HCEC 1CT (cell line): ENCODE measurements at regions not wholly inside any gene's neighbourhood (a gene's known extent, or its start where the extent isn't known, plus 50 kb on each side); places are given as distances from the start of the nearest gene placed in this dataset.
"Not testable (repeated sequence)": the region's sequence is repeated elsewhere in the genome, so short reads cannot be mapped to it uniquely, and the experiment has no call there.

Experiments
- DNase-seq: peaks from one replicate; pipeline ENCODE4 v3.0.0-alpha.2; 2017

DNA sequence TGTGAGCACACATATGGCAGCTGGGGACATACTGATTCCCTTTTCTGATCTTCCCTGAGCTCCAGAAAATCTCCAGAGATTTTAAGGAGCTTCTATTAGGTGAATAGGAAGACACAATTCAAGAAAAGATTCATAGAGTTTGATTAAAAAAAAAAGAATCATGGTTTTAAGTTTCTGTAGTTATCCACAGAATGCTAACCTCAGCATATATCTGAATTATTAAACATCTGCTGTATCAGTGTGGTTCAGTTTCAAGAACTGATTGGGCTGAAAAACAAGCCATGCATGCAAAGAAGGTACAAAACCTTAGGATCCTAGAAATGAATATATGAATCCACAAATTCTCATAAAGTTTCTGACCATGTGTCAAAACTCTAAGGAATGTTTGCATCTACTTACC lies 94.1 kb upstream of the ZNF438 start:
- DNase-seq: no peak

- DNase-seq: peak; percentile 34
Measured at GRCh38 chr10:31126593-31126992, 94.9 kb upstream of the ZNF438 start.

DNA sequence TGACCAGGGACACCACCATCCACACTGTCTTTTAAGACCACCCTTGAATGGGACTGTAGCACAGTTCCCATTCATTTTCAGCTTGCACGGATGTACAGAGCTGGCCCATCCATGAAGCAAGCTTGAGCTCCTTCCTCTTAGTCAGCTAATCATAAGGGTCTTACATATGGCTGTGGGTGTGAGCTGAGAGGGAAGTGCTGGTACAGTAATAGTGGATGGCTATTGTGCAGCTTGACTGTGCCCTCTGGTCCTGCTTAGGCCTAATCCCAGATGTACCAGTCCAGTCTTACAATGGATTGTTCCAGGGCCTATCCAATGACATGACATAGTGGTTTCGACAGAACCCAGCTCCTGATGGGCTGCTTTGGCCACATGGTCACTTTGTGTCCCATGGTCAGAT lies 96.9 kb upstream of the ZNF438 start:
- no peak for DNase-seq

GRCh38 chr10:31129271-31129670 lies 97.6 kb upstream of the ZNF438 start:
- DNase-seq: peak; percentile 87

DNA sequence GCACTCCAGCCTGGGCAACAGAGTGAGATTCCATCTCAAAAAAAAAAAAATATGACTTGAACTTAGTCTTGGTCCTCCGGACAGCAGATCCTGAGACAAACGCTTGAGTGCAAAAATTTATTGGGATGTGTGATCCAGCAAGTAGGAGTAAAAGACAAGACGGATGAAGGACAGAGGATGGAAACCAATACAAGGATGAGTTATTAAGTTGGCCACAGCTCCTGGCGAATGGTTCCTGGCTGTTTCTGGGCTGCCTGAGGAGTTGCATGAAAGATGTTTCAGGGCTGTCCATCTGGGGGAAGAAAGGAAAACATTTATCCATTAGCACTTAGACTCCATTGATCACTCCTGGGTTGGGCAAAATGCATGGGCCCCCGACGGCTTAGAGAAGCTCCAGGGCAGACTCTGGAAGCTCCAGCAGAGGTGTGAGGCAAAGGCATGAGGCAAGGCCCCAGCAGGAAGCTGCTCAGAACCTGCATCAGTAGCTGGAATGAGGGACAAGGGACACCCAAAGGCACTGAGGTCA lies 98.3 kb upstream of the ZNF438 start:
- DNase-seq: no peak

GRCh38 chr10:31130406-31130805 lies 98.7 kb upstream of the ZNF438 start:
- DNase-seq: no peak

GRCh38 chr10:31131251-31131650 lies 99.6 kb upstream of the ZNF438 start:
- no peak for DNase-seq

DNA sequence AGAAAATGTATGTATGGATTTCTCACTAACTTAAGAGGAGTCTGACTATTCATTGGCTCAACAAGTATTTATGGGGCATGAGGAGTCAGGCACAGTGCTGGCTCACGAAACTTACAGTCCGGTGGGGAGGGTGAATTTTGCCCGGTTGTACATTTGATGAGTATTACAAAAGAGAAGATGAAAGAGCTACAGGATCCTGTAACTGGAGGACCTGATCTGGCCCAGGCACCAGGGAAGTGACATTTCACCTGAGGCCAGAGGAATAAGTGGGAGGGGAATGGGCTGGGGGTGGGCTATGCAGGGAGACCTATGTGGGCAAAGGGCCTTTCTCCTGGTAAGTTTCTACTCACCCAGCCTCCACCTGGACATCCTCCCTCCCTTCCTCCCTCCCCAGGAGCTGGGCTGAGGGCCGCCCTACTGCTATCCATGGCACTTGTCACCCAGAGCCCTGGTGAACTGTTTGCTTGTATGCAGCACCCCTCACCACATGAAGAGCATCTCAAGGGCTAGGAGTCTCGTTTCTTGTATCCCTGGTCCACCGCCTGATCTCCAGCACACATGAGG lies 101.1 kb upstream of the ZNF438 start:
- DNase-seq: no peak

DNA sequence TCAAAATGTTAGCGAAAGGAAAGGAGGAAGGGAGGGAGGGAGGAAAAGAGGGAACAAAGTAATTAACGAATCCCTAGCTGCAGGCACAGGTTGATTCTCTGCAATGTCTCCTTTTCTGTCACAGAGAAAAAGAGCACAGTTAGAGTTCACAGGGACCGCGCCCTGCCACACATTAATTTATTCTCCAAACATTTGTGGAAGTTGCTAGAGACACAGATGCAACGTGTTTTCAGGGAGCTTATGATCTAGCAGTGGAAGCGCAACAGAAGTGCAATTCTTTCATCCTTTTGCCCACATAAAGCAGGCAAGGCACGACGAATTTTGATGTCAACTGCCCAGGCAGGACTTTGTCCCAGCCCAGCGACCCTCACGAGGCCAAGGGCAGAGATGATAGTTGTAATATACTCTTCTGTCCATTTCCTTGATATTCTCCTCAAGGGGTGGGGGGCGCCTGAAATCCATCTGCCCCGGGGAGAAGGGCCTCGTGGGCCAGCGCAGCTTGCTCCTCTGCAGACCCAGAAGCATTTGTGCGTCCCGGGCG lies 101.7 kb upstream of the ZNF438 start:
- no peak for DNase-seq

GRCh38 chr10:31133792-31134310 lies 102.2 kb upstream of the ZNF438 start:
- DNase-seq: peak; percentile 68

DNA sequence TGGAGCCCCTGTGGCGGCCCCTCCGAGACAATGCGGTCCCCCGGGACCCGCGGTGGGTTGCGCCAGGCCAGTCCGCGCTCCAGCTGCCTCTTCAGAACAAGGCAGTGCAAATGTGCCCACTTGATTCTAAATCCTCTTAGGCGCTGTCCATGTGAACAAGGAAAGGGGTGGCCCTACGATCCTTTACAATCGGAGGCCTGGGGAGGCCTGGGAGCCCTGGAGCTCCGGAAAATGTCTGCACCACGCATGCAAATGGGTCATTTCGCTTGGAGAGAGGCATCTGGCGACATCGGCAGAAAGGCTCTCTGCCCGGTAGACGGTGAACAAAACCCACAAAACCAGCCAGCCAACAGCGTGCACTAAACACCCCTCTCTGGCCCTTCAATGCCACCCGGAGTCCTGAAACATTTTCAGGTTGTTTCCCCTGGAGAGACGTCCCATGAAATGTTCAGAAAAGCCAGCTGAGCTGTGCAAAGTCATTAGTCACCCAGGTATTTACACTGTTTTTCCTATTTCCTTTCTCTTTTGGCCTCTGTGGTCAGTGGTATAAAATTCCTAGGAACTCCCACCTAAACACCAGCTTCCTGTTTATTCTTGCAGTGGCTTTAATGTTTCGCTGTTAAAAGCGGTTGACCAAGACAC lies 102.8 kb upstream of the ZNF438 start:
- DNase-seq: peak; percentile 89

GRCh38 chr10:31135171-31135570 lies 103.5 kb upstream of the ZNF438 start:
- DNase-seq: no peak

GRCh38 chr10:31135791-31136190 lies 104.1 kb upstream of the ZNF438 start:
- not testable (repeated sequence) for DNase-seq

DNA sequence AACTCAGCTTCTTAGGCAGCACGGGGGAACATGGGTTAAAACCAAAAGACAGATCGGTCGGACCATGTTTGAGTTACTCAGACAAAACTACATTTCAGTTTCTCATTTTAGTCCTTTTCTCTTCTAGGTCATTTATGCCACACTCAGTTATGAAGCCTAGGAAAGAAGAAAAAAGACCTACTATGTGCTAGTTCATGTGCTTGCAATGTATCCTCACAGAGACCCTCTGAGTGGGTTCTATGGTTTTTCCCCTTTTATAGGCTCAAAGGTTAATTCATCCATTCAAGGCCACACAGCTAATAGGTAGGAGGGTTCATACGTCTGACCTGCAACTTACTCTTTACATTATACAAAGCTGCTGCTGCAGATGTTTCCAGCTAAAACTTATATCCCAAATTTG lies 104.7 kb upstream of the ZNF438 start:
- DNase-seq: no peak

DNA sequence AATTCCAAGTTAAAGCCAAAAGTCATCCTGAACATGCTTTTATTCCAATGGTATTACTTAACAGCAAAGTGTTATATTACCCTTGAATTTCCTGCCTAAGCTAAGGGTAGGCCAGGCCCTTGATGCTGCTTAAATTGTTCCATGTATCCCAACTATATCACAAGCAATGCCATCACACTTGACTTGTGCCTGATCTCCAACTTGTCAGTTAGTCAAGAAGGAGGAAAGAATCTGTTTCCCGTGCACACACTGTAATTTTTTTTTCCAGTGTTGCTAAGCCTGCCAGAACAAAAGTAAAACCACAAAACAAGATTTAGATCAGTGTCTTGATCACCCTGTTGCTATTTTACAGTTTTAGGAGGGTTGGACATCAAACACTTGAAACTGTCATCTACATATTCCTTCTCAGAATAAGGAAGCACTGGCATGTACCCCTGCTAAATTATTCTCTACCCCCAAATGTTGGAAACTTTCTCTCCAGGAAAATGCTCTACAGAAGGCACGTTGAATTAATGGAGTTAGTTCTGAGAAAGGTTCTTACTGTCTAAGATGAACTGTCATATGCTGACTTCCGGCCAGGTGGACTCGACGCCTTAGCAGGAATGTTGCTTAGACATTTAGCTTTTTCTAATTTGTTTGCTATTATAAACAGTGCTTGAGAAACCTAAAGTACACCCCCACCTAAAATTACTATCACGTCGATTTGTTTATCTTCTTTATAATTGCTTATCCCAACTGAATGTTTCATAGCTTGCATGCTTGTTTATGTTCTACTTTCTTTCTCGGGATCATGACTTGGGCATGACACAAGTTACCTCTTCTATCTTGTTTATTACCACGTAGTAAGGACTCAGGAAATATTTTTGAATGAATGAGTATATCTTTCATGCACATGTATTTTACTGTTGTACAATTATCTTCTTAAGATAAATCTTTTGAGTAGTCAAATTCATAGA lies 105.5 kb upstream of the ZNF438 start:
- peak; percentile 35 for DNase-seq

- DNase-seq: no peak
Measured at GRCh38 chr10:31138026-31138553, 106.4 kb upstream of the ZNF438 start.

GRCh38 chr10:31139497-31139896 lies 107.8 kb upstream of the ZNF438 start:
- DNase-seq: no peak

- no peak for DNase-seq
Measured at GRCh38 chr10:31140716-31141115, 109.1 kb upstream of the ZNF438 start.

GRCh38 chr10:31142026-31142425 lies 110.4 kb upstream of the ZNF438 start:
- peak; percentile 88 for DNase-seq

DNA sequence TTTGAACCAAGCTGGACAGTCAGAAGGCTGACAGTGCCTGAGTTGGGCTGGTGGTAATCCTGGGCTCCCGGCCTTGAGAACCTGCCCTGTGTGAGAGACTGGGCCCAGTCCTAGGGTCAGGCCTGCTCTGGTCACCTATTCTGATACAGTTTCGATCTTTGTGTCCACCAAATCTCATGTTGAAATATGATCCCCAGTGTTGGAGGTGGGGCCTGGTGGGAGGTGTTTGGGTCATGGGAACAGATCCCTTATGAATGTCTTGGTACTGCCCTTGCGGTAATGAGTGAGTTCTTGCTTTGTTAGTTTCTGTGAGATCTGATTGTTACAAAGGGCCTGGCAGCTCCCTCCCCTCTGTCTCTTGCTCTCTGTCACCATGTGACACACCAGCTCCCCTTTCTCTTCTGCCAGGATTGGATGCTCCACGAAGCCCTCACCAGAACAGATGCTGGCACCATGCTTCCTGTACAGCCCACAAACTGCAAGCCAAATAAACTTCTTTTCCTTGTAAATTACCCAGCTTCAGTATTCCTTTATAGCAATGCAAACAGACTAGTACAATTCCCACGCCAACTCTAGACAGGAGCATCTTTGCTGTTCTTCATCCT lies 111.8 kb upstream of the ZNF438 start:
- DNase-seq: no peak

- no peak for DNase-seq
Measured at GRCh38 chr10:31145986-31146385, 114.3 kb upstream of the ZNF438 start.

- DNase-seq: peak; percentile 73
Measured at GRCh38 chr10:31146491-31147209, 115.0 kb upstream of the ZNF438 start.
